ENCODE measurements at regions not wholly inside any gene's neighbourhood (a gene's known extent, or its start where the extent isn't known, plus 50 kb on each side); places are given as distances from the start of the nearest gene placed in this dataset.

DNA sequence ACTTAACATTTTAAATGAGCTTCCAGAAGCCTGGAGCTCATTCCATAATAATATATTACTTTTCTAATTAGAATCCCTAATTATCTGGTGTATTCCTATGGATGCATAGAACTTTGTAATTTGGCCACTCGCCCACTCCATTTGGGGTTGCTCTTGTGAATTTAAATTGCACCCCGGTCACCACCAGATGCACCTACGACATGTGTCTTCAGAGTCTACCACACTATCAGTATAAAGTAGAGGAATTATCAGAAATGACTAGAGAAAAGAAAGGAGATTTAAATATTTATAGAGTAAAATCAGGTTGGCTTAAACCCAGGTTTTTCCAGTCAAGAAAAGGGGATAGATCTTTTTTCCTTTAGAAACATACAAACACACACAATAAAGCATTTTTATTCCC lies 145.8 kb upstream of the DCN start:
- DNase-seq, result no peak

DNA sequence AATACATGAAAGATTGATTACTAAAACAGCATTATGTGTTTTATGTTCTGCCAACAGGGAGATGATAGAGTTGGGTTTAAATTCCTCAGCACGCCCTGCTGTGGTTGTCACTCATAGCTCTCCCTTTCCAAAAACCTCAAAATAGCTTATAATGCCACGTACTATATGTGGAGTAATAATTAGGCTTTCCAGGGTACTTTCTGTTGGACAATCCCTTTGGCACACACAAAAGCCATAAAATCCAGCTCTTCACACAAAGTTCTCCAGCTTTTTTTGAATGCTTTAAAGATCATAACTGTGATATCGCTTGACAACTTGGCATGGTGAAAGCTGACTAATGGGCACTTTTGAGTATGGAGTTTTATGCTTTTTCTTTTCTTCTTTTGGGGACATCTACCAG lies 145.3 kb upstream of the DCN start:
- DNase-seq, result no peak

DNA sequence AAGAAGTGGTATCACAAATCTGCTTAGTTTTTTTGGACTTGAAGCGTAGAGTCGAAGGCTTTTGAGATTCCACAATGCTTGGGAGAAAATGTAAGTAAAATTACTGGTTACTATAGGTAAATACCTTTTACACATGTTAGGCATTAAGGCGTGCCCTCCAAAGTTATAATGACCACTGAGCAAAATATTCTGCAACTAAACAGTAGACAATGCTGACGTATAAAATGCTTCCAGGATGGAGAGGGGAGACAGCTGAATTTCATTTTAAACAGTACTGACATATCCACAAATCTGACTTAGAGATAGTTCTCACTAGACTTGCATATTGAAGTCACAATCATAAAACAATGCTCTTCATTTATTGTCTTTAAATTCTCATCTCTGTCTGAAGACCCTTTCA lies 144.5 kb upstream of the DCN start:
- no peak for DNase-seq

DNA sequence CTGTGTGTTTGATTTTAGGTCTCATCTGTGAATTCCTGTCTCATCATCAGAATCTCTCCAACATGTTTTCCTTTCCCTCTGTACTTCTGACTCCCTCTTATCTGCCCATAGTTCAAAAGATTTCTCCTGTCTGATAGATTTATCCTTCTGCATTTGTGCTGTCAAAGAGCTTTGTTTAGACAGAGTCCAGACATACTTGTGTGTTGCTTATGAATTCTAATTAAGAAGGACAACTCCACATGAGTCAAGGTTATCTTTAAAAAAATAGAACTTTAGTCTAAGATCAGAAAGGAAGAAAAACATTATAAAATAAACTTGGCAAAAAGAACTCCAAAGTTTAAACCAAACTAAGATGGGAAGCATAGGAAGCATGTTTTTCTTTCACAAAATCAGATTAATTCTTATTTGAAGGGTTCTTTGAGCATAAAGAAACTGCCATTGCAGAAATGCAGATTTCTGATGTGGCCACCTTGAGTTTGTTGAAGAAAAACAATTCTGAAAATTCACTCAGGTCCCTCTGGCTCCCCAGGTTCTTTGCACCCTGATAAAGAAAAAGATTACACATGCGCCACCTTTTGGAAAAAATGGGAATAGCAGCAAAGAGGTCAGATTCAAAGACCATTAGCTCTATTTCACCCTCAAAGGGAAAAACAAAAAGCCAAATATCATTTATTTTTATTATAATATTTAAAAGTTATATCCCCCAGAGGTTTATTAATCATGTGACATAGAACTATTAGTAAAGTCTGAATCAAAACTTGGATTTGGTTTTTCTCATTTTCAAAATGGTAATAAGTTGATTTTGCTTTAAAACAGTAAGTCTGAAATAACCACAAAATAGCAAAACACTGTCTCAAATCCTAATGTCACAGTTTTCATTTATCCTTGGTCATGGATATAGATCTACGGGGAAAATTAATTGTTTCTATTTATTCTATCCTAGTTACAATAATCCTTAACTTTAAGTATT lies 143.7 kb upstream of the DCN start:
- DNase-seq, result peak; percentile 65

DNA sequence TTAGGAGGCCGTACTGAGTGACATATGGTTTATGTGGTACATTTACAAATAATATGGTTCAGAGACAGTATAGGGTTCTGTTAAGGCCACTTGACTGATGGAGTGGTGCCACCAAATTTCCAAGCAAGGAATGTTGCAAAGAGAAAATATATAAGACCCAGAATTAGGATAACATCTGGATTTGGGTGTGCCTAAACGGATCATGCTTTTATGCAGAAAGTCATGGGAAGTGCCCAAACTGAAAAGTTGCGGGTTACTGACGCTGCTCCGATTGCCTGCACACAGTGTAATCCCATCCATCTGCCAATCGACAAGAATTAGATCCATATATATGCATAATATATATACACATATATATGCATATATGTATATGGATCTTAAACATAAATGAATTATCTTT lies 138.4 kb upstream of the DCN start:
- no peak for DNase-seq

DNA sequence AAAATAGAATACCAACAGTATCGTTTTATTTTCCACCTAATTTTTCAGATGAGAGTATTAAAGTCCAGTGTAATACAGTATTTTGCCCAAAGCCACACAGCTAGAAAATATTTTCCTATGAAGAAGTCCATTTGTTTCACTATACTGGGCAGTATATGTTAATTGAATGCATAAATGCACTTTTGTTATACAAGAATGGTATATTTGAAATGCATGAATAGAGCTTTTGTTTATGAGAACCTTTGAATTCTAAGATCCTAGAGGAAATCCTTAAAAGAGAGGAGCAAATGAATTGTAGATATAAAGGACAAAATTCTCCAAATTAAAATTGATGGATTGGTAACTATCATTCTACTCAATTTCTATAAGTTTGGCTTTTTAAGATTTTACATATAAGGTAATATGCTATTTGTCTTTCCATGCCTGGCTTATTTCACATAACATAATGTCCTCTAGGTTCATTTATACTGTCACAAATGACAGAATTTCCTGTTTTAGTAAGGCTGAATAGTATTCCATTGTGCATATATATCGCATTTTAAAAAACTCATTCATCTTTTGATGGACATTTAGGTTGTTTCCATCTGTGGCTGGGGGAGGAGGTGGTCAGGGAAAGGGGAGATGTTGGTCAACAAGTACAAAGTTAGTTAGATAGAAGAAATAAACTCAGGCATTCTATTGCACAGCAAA lies 136.6 kb upstream of the DCN start:
- DNase-seq, result no peak

DNA sequence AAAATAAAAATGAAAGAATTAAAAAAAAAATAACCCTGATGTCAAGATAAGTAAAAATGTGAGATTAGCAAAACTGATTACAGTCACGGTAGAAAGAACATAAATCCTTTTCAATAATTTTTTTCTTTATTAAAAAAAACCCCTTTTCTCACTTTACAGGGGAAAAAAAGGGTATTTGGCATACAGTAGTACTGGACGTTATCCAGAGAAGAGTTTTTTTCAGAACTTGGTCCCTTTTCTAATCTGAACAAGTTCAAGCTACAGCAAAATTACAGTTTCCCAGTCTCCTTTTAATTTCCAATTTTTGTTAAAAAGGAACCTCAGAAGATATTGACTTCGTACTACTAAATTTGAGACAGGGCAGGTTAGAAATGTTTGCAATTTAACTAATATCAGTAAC lies 134.7 kb upstream of the DCN start:
- DNase-seq, result no peak

DNA sequence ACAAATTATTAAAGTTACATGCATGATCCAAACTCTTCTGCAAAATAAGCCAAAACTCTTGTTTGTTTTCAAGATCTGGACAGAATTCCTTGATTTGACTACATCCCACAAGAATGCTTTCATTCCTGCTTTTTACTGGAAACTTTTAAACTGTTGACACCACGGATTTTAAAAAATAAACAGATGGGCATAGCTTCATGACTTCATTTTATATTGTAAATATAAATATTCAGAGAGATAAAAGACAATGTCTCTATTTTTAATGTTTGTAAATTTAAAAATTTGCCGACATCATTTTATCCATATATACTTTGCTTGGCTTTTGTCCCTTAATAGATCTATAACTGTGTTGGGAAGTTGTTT lies 134.3 kb upstream of the DCN start:
- no peak for DNase-seq

DNA sequence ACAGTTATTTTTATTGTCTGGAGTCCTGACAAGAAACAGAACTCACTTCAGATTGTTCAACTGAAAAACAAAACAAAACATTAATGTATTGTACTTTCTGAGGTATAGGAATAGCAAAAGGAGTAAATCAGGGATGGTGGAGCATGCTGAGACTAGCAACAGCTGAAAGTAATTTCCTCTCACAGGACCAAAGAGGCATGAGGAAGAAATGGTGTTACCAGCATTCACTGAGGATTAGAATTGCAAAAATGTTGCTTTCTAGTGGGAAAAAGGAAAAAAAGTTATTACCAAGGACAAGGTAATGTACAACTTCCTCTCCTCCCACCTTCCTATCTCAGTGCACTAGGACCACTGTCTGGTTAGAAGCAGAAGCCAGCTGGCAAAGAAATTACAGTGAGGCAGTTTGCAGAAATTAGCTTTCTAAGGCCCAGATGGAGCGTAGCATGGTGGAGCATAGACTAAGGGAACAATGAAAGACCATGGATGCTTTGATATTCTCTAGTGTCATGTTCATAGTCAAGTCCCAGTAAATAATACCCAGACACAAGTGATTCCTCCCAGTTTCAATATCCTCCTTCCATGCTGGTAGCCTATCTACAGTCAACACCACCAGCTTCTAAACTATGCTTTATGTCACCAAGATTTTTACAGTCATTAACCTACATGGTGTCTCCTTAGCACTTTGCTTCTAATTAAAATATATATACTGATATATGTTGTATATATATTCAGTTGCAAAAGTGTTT lies 133.7 kb upstream of the DCN start:
- DNase-seq, result no peak

DNA sequence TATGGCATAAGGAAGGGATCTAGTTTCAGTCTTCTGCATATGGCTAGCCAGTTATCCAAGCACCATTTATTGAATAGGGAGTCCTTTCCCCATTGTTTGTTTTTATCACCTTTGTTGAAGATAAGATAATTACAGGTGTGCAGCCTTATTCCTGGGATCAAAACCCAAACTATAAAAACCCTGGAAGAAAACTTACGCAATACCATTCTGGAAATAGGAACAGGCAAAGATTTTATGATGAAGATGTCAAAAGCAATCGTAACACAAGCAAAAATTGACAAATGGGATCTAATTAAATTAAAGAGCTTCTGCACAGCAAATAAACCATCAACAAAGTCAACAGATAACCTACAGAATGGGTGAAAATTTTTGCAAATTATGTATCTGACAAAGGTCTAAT lies 128.5 kb upstream of the DCN start:
- DNase-seq, result no peak

DNA sequence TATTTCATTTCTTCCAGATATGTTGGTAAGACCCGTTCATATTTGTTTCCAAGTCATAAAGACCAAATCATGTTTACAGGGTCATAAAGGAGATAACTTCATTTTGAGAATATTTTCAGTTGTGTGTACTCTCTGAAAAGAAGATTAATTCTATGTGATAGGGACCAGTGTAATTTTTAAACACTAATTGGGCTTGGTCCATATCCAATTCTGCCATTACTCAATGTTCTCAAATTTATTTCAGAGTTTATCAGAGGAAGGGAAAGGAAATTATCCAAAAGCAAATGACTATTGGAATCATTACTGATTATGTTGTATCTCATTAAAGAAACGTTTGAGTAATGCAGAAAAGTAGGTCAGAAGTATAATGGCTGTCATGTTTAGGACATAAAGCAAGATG lies 126.8 kb upstream of the DCN start:
- DNase-seq, result no peak

DNA sequence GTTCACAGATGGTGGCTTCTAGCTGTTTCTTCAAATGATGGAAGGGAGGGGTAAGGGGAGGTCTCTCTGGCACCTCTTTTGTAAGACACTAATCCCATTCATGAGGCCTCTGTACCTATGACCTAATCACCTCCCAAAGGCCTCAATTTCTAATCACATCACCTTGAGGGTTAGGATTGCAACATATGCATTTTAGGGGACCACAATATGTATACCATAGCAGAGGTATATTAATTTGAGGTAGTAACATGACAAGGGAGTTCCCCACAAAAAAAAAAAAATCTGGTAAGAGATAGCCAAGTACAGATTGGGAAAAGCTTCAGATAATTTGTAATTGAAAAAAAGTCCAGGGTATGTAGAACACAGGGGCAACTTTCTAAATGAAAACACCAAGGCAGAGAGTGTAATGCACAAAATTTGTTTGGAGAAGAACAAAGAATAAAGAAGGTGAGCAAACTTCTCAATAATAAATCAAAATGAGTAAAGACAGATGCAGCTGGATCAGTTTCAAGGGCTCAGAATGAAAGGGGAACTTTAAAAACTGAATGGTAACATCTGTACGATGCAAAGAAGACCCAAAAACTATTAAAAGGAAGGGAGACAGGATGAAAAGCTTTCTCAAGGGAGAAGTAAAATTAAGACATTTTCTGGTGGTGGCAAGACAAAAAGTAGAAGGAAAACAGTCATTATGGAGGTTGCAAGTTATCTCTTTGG lies 125.5 kb upstream of the DCN start:
- DNase-seq, result no peak

DNA sequence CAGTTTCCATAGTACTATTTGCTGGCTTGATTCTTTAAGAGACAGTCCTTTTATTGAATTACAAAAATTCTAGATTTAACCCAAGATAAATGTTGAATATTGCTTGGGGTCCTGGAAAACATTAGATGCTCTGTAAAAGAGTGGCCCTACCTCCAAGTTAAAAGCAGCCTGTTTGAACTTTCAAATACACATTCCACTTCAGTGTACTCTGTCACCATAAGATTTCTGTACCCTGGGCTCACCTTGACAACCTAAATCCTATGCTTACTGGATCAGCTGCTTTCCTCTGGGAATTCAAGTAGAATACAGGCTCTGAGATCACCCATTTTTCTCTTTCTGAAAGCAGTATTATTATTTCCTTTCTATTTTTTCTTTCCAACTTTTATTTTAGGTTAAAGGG lies 107.7 kb upstream of the DCN start:
- DNase-seq, result no peak

DNA sequence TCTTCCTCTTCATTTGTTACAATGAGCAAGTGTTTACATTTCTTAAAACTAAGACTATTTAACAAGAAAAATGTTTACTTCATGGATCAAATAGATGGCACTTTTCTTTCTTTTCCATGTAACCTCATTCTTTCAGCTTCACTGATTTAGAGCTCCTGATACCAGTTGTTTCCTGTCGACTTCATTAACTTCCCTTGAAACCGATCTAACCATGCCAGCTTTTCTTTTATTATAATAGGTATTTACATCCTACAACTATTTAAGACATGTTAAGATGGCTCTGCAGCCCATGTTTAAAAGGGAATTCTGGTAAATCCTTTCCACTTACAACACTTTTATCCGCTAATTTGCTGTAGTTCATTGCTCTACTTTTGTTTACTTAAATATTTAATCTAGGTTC lies 107.3 kb upstream of the DCN start:
- no peak for DNase-seq

DNA sequence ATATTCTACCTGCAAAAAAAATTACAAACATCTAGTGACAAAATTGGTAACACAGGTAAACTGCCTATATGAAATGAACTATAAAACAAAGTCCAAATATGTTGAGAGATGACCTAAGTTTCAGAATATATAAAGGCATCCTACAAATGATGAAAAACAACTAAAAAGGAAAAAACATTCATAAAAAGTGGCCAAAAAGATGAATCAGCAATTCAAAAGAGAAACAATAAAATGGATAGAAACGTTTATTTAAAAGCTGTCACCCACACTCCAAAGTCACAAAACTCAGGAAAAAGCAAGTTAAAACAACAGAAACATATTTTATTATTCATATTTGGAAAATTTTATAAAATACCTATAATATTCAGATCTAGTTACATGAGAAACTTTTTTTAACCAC lies 106.5 kb upstream of the DCN start:
- DNase-seq, result no peak

DNA sequence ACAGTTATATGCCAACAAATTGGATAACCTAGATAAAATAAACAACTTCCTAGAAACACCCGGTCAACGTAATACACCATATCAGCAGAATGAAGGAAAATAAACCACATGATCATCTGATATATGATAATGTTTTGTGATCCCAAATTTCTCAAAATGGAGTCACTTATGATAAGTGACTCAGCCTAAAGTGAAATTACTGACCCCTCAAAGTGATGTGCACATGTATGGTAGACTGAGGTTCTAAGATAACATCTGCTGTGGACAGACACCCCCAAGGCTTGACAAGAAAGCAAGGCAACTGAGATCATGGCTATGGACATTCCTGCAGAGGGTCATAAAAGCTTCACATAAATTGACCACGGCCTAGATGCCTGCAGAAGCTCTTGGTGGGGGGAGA lies 105.1 kb upstream of the DCN start:
- no peak for DNase-seq

DNA sequence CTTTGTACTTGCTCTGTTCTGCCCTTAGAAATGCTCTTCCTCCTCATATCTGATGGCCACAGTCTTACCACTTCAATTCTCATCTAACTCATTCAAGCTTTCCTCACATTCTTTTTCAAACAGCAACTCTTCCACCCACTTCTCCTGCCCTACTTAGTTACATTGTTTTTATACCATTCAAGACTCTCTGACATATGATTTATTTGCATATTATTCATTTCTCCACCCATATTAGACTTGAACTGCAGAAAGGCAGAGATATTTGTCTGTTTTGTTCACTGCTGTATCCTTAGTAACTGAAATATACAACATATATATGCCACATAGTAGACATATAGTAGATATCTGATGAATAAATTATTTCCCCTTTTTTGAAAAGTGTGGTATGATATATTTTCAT lies 95.5 kb upstream of the DCN start:
- no peak for DNase-seq

DNA sequence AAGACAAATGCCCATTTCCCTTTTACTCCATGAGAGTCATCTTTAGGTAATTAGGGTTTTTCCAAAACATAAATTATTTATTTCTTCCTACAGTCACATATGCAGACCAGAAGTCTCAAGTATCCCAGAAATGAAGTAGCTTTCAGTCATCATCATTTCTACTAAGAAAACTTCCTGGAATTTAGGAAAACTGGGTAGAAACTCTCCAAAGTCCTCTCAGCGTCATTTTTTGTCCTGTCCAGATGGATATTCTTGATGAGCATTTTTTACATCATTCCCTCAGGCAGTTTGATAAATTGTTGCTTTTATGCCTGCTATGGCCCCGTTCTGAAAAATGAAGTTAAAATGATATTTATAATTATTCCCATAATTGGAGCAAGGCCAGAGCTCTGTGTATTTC lies 93.9 kb upstream of the DCN start:
- DNase-seq, result no peak

DNA sequence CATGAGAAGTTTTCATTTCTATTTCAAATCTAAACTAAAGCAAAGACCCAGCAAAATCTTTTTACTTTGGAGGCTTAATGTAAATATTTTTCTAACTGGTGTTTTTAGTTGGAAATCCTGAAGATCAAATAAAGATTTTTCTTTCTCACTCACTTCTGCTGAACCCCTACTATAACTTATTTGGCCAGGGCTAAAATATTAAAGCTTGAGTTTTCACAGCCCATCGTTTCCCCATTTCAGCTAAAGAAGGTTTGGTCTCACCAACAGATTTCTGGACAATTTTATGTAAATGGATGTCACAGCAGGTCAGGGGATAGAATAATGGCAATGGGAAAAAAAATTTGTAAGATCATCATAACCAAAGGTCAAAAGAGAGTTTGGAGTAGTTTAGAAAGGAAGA lies 92.7 kb upstream of the DCN start:
- DNase-seq, result no peak

DNA sequence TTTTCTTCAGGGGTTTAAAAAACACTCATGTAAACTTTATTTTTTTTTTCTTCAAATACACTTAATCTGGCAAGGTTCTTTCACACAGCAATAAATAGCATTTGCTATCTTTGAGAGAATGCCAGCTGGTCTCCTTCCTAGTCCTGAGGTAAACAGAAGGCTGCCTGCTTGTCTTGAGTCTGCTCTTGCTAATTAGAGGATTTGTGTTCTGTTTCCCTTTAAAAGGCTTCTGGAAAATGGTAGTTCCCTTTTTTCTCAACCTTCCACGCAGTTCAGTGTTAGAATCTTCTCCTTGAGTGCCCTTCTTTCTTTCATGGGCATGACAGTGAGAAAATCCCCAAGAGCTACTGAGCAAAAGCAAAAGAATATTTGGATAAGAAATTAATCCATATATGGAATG lies 92.3 kb upstream of the DCN start:
- DNase-seq, result no peak

DNA sequence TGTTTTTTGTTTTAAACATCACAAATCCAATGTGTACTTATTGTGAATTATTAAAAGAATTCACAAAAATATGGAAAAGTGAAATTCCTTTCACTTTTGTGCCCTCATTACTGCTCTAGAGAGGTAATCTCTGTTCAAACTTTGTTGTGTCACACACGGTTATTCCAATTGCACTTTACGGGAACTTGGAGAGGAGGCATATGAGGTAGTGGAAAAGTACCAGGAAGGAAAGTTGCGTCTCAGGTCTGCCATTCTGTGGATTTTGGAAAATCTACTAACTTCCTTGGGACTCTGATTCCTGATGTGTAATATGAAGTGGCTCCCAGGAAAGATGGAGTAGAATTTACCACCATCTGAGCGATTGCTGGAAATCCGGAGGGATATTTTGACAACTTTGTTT lies 90.9 kb upstream of the DCN start:
- no peak for DNase-seq

DNA sequence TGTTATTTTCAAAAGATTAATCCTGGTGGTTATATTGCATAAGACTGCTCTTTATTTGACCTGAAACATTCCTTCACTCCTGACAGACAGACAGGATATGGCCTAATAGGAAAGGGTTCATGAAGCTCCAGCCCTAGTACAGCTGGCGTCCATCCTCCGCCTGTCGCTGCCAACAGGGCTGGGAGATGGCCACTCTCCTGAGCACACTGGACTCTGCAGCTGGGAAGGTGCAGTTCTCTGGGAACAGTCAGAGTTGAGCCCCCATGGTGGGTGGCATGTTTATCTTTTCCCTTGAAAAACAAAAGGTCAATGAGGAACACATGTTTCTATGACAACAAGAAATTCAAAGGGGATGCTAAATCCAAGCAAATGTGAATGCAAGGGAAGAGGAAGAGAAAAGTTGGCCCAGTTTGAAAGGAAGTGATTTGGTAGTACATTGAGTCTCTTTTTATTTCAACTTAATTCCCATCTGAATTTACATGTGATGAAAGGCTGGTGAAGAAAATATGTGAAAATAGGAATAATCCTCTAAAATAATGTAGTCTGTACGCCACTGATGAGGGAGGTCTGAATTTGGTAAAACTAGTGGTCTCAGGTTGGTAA lies 89.9 kb upstream of the DCN start:
- DNase-seq, result no peak

DNA sequence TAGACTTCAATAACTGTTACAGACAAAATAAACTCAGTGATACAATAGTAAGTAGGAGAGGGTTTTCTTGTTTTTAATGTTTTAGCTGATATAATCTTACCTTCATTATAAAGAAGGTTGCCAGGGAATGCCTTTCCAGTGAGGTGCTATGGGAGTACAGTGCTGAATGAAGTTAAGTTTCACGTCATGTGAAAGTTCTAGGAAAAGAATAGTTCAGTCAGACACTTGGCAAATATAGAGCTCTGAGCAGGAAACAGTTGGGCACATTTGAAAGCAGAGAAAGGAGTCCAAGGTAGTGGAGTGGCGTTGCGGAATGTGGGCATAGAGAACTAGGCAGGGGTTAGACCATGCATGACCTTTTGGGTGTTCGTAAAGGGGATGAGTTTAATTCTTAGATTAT lies 88.6 kb upstream of the DCN start:
- DNase-seq, result no peak

Data from hematopoietic multipotent progenitor cell treated with erythropoietin and hydrocortisone succinate and interleukin-3 and kit ligand, for 6 days (in vitro differentiated cells).